ENCODE measurements at regions not wholly inside any gene's neighbourhood (a gene's known extent, or its start where the extent isn't known, plus 50 kb on each side); places are given as distances from the start of the nearest gene placed in this dataset.

GRCh38 chr3:21036888-21037287, 714.1 kb downstream of the ZNF385D start:
- WGBS (ENCODE audit: extremely low coverage, insufficient coverage, insufficient read length), result no CpG with 5 or more reads among the region's 1 CpG
- Histone ChIP-seq H3K23ac (ENCODE audit: low read length) (no peak overlapping the region), H4K8ac (ENCODE audit: low read depth, low read length) (no peak overlapping the region)

GRCh38 chr3:21028412-21028811, 722.6 kb downstream of the ZNF385D start:
- DNase-seq, result peak in 1 of 2 donors; percentile 3
- Histone ChIP-seq H3K79me1 (ENCODE audit: low read length) (no peaks in the 10 kb centered on the region), H3K79me2 (ENCODE audit: control insufficient read depth, insufficient read depth, low read length, poor library complexity) (no peaks in the 10 kb centered on the region), H3K4ac (ENCODE audit: low read depth, low read length) (no peak overlapping the region), H3K4me3 (ENCODE audit: low read depth, low read length) (no peak overlapping the region), H3K18ac (ENCODE audit: low read length) (no peak overlapping the region), H4K8ac (ENCODE audit: low read depth, low read length) (no peak overlapping the region), H2BK5ac (ENCODE audit: low read depth, low read length, poor library complexity) (no peak overlapping the region), H3K9ac (ENCODE audit: low read length) (no peak overlapping the region), H2AFZ (ENCODE audit: insufficient read depth, low read length, poor library complexity) (no peak overlapping the region), H2BK120ac (ENCODE audit: insufficient read depth, low read length, poor library complexity) (no peak overlapping the region), H3K4me2 (ENCODE audit: low read length) (no peak overlapping the region), H3K27me3 (ENCODE audit: insufficient read depth, low read length) (no peaks in the 10 kb centered on the region), H4K91ac (ENCODE audit: low read depth, low read length) (no peak overlapping the region), H3K14ac (ENCODE audit: low read length) (no peak overlapping the region), H3K4me1 (ENCODE audit: control insufficient read depth in 1 of 2, insufficient read depth in 2 of 2, low read length in 2 of 2) (no peaks in the 10 kb centered on the region), H2AK5ac (ENCODE audit: low read length) (no peak overlapping the region), H3K9me3 (ENCODE audit: insufficient read depth, low read depth, low read length) (no peaks in the 10 kb centered on the region), H3K27ac (ENCODE audit: low read depth, low read length) (no peak overlapping the region), H3K36me3 (ENCODE audit: control insufficient read depth in 1 of 2, insufficient read depth in 2 of 2, low read length in 2 of 2) (no peaks in the 10 kb centered on the region), H4K12ac (ENCODE audit: low read depth, low read length) (no peak overlapping the region), H2BK12ac (ENCODE audit: low read length) (no peak overlapping the region), H3K23ac (ENCODE audit: low read length) (no peak overlapping the region)
- no CpG with 5 or more reads among the region's 5 CpGs for WGBS (ENCODE audit: extremely low coverage, insufficient coverage, insufficient read length)

More at GRCh38 chr3:21036888-21037287, 714.1 kb downstream of the ZNF385D start:
- H2BK5ac ChIP-seq (ENCODE audit: low read depth, low read length, poor library complexity), result no peak overlapping the region
- H4K91ac ChIP-seq (ENCODE audit: low read depth, low read length), result no peak overlapping the region
- no peak overlapping the region for H3K14ac ChIP-seq (ENCODE audit: low read length)
- H2AFZ ChIP-seq (ENCODE audit: insufficient read depth, low read length, poor library complexity), result no peak overlapping the region
- H3K27me3 ChIP-seq (ENCODE audit: insufficient read depth, low read length), result no peaks in the 10 kb centered on the region
- no peak overlapping the region for H2AK5ac ChIP-seq (ENCODE audit: low read length)
- H3K9me3 ChIP-seq (ENCODE audit: insufficient read depth, low read depth, low read length), result no peaks in the 10 kb centered on the region
- H2BK120ac ChIP-seq (ENCODE audit: insufficient read depth, low read length, poor library complexity), result no peak overlapping the region
- no peaks in the 10 kb centered on the region for H3K36me3 ChIP-seq (ENCODE audit: control insufficient read depth in 1 of 2, insufficient read depth in 2 of 2, low read length in 2 of 2)
- no peak overlapping the region for H3K4ac ChIP-seq (ENCODE audit: low read depth, low read length)
- no peak overlapping the region for H4K12ac ChIP-seq (ENCODE audit: low read depth, low read length)
- H3K18ac ChIP-seq (ENCODE audit: low read length), result no peak overlapping the region
- H3K4me3 ChIP-seq (ENCODE audit: low read depth, low read length), result no peak overlapping the region
- DNase-seq, result no peak
- H3K9ac ChIP-seq (ENCODE audit: low read length), result no peak overlapping the region
- H3K79me2 ChIP-seq (ENCODE audit: control insufficient read depth, insufficient read depth, low read length, poor library complexity), result no peaks in the 10 kb centered on the region
- H2BK12ac ChIP-seq (ENCODE audit: low read length), result no peak overlapping the region
- no peak overlapping the region for H3K27ac ChIP-seq (ENCODE audit: low read depth, low read length)
- H3K79me1 ChIP-seq (ENCODE audit: low read length), result no peaks in the 10 kb centered on the region
- H3K4me1 ChIP-seq (ENCODE audit: control insufficient read depth in 1 of 2, insufficient read depth in 2 of 2, low read length in 2 of 2), result no peaks in the 10 kb centered on the region
- H3K4me2 ChIP-seq (ENCODE audit: low read length), result no peak overlapping the region

GRCh38 chr3:21024563-21024962, 726.4 kb downstream of the ZNF385D start:
- H3K4me1 ChIP-seq (ENCODE audit: control insufficient read depth in 1 of 2, insufficient read depth in 2 of 2, low read length in 2 of 2), result no peaks in the 10 kb centered on the region
- no peak overlapping the region for H3K9ac ChIP-seq (ENCODE audit: low read length)
- no peak overlapping the region for H2BK12ac ChIP-seq (ENCODE audit: low read length)
- H2AK5ac ChIP-seq (ENCODE audit: low read length), result no peak overlapping the region
- WGBS (ENCODE audit: extremely low coverage, insufficient coverage, insufficient read length), result no CpG with 5 or more reads among the region's 2 CpGs
- no peaks in the 10 kb centered on the region for H3K9me3 ChIP-seq (ENCODE audit: insufficient read depth, low read depth, low read length)
- no peak overlapping the region for H4K12ac ChIP-seq (ENCODE audit: low read depth, low read length)
- H3K79me1 ChIP-seq (ENCODE audit: low read length), result no peaks in the 10 kb centered on the region
- H3K23ac ChIP-seq (ENCODE audit: low read length), result no peak overlapping the region
- no peak for DNase-seq
- H2BK5ac ChIP-seq (ENCODE audit: low read depth, low read length, poor library complexity), result no peak overlapping the region
- no peak overlapping the region for H3K4me2 ChIP-seq (ENCODE audit: low read length)
- no peak overlapping the region for H3K4me3 ChIP-seq (ENCODE audit: low read depth, low read length)
- H3K14ac ChIP-seq (ENCODE audit: low read length), result no peak overlapping the region
- no peaks in the 10 kb centered on the region for H3K27me3 ChIP-seq (ENCODE audit: insufficient read depth, low read length)
- H3K18ac ChIP-seq (ENCODE audit: low read length), result no peak overlapping the region
- H3K4ac ChIP-seq (ENCODE audit: low read depth, low read length), result no peak overlapping the region
- no peak overlapping the region for H3K27ac ChIP-seq (ENCODE audit: low read depth, low read length)
- H3K36me3 ChIP-seq (ENCODE audit: control insufficient read depth in 1 of 2, insufficient read depth in 2 of 2, low read length in 2 of 2), result no peaks in the 10 kb centered on the region
- no peaks in the 10 kb centered on the region for H3K79me2 ChIP-seq (ENCODE audit: control insufficient read depth, insufficient read depth, low read length, poor library complexity)
- H2AFZ ChIP-seq (ENCODE audit: insufficient read depth, low read length, poor library complexity), result no peak overlapping the region
- no peak overlapping the region for H4K91ac ChIP-seq (ENCODE audit: low read depth, low read length)
- no peak overlapping the region for H2BK120ac ChIP-seq (ENCODE audit: insufficient read depth, low read length, poor library complexity)
- no peak overlapping the region for H4K8ac ChIP-seq (ENCODE audit: low read depth, low read length)

- Histone ChIP-seq H3K4ac (ENCODE audit: low read depth, low read length) (no peak overlapping the region), H4K8ac (ENCODE audit: low read depth, low read length) (no peak overlapping the region), H3K36me3 (ENCODE audit: control insufficient read depth in 1 of 2, insufficient read depth in 2 of 2, low read length in 2 of 2) (no peaks in the 10 kb centered on the region), H2AFZ (ENCODE audit: insufficient read depth, low read length, poor library complexity) (no peak overlapping the region), H3K79me1 (ENCODE audit: low read length) (no peaks in the 10 kb centered on the region), H3K23ac (ENCODE audit: low read length) (no peak overlapping the region), H3K18ac (ENCODE audit: low read length) (no peak overlapping the region), H3K79me2 (ENCODE audit: control insufficient read depth, insufficient read depth, low read length, poor library complexity) (peaks cover 2% of the 10 kb centered on the region), H3K14ac (ENCODE audit: low read length) (no peak overlapping the region), H3K27me3 (ENCODE audit: insufficient read depth, low read length) (no peaks in the 10 kb centered on the region), H2BK5ac (ENCODE audit: low read depth, low read length, poor library complexity) (no peak overlapping the region), H4K12ac (ENCODE audit: low read depth, low read length) (no peak overlapping the region), H2AK5ac (ENCODE audit: low read length) (no peak overlapping the region), H3K4me3 (ENCODE audit: low read depth, low read length) (no peak overlapping the region), H2BK120ac (ENCODE audit: insufficient read depth, low read length, poor library complexity) (no peak overlapping the region), H3K4me1 (ENCODE audit: control insufficient read depth in 1 of 2, insufficient read depth in 2 of 2, low read length in 2 of 2) (peaks cover 2 to 4% of the 10 kb centered on the region in 2 experiments), H4K91ac (ENCODE audit: low read depth, low read length) (no peak overlapping the region), H3K9me3 (ENCODE audit: insufficient read depth, low read depth, low read length) (no peaks in the 10 kb centered on the region), H3K9ac (ENCODE audit: low read length) (peak overlapping the region; percentile 40), H3K27ac (ENCODE audit: low read depth, low read length) (no peak overlapping the region), H2BK12ac (ENCODE audit: low read length) (no peak overlapping the region), H3K4me2 (ENCODE audit: low read length) (no peak overlapping the region)
- no CpG with 5 or more reads among the region's 5 CpGs for WGBS (ENCODE audit: extremely low coverage, insufficient coverage, insufficient read length)
- no peak for DNase-seq
Measured at GRCh38 chr3:21020681-21021080, 730.3 kb downstream of the ZNF385D start.

All from trophoblast cell (in vitro differentiated cells and primary cell).